Muscle of leg (tissue), 3 donors: ENCODE measurements at regions not wholly inside any gene's neighbourhood (a gene's known extent, or its start where the extent isn't known, plus 50 kb on each side); places are given as distances from the start of the nearest gene placed in this dataset.

Experiments
- DNase-seq: peaks from one replicate; pipeline ENCODE4 v3.0.0; 2013
- H3K27ac ChIP-seq: one replicate; pipeline ENCODE4 v1.5.1; 2013; ENCODE audit warnings: mild to moderate bottlenecking, low read length, control low read depth
- H3K27me3 ChIP-seq: one replicate; pipeline ENCODE4 v1.6.1; 2013; ENCODE audit warnings: low read length; ENCODE audit not compliant: control insufficient read depth, insufficient read depth
- H3K36me3 ChIP-seq: one replicate; pipeline ENCODE4 v1.6.1; 2013; ENCODE audit warnings: low read length; ENCODE audit not compliant: control insufficient read depth, insufficient read depth
- H3K4me1 ChIP-seq: one replicate; pipeline ENCODE4 v1.6.1; 2013; ENCODE audit warnings: low read length; ENCODE audit not compliant: control insufficient read depth, insufficient read depth
- H3K4me3 ChIP-seq: one replicate; pipeline ENCODE4 v1.5.1; 2013; ENCODE audit warnings: low read length, control low read depth
- H3K9me3 ChIP-seq: replicated peaks from 2 replicates; pipeline ENCODE4 v1.6.1; 2013; ENCODE audit warnings: low read depth, low read length; ENCODE audit not compliant: control insufficient read depth
- WGBS: methylation state at CpG from one replicate; pipeline ENCODE4 v1.1.5; 2013; ENCODE audit warnings: missing lambda C conversion rate; ENCODE audit not compliant: insufficient coverage; 5-methylcytosine and 5-hydroxymethylcytosine counted together

- WGBS = no CpG with 5 or more reads among the region's 1 CpG
- Histone ChIP-seq H3K4me1 (no peaks in the 10 kb centered on the region), H3K27me3 (no peaks in the 10 kb centered on the region), H3K27ac (no peak overlapping the region), H3K36me3 (no peaks in the 10 kb centered on the region), H3K9me3 (no peaks in the 10 kb centered on the region), H3K4me3 (no peak overlapping the region)
- DNase-seq = no peak
Observed at GRCh38 chr12:127579446-127579845, 687.5 kb upstream of the TMEM132C start.

DNA sequence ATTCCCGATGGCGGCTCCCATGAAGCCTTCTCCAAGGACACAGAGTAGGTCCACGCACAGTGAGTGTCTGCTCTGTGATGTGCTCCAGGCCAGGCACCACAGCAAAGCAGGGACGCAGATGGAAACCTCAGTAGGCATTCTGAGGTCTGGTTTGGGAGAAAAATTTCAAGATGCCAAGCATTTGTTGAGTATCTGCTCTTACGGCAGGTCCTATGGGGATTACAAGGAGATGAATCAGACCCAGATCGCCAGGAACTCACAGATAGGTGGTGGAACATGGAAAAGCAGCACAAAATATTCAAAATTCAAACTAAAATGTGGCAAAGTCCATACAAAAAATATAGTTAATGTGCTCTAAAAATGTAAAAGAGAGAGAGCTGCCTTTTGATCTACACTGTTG lies 684.9 kb upstream of the TMEM132C start:
- no peak overlapping the region for H3K27ac ChIP-seq
- 84% methylated on average over 3 of the region's 6 CpGs for WGBS
- no peaks in the 10 kb centered on the region for H3K4me1 ChIP-seq
- no peak for DNase-seq
- no peaks in the 10 kb centered on the region for H3K27me3 ChIP-seq
- no peaks in the 10 kb centered on the region for H3K36me3 ChIP-seq
- H3K9me3 ChIP-seq = no peaks in the 10 kb centered on the region
- no peak overlapping the region for H3K4me3 ChIP-seq

- no peaks in the 10 kb centered on the region for H3K9me3 ChIP-seq
- no peak overlapping the region for H3K4me3 ChIP-seq
- no peak overlapping the region for H3K27ac ChIP-seq
- no peak for DNase-seq
- H3K36me3 ChIP-seq = no peaks in the 10 kb centered on the region
- H3K4me1 ChIP-seq = no peaks in the 10 kb centered on the region
- no peaks in the 10 kb centered on the region for H3K27me3 ChIP-seq
- no CpG with 5 or more reads among the region's 4 CpGs for WGBS
Observed at GRCh38 chr12:127583041-127583440, 683.9 kb upstream of the TMEM132C start.

DNA sequence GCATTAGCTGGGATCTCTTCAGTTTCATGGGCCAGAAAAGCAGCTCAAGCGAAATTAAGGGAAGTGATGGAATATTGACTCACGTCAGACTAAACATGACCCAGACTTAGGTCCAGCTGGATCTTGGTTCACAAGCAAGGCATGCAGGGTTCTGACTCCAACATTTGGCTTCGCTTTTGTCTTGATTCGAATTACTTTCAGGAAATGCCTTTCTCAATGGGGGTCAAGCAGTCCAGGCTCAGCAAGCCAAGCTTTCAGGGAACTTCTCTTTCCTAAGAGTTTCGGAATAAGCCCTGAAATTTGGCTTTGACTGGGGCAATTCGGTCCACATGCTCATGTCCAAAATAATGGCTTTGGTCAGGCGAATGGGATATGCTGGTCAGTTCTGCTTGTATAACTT lies 678.7 kb upstream of the TMEM132C start:
- no peaks in the 10 kb centered on the region for H3K36me3 ChIP-seq
- H3K9me3 ChIP-seq = no peaks in the 10 kb centered on the region
- no peak overlapping the region for H3K27ac ChIP-seq
- WGBS = 31% methylated on average over 6 of the region's 7 CpGs
- DNase-seq = peak; percentile 63
- no peaks in the 10 kb centered on the region for H3K27me3 ChIP-seq
- no peak overlapping the region for H3K4me3 ChIP-seq
- H3K4me1 ChIP-seq = no peaks in the 10 kb centered on the region

GRCh38 chr12:127589541-127589940 lies 677.4 kb upstream of the TMEM132C start:
- no peak for DNase-seq
- Histone ChIP-seq H3K4me1 (no peaks in the 10 kb centered on the region), H3K27me3 (no peaks in the 10 kb centered on the region), H3K4me3 (no peak overlapping the region), H3K36me3 (no peaks in the 10 kb centered on the region), H3K9me3 (no peaks in the 10 kb centered on the region), H3K27ac (no peak overlapping the region)
- no CpG with 5 or more reads among the region's 1 CpG for WGBS

DNA sequence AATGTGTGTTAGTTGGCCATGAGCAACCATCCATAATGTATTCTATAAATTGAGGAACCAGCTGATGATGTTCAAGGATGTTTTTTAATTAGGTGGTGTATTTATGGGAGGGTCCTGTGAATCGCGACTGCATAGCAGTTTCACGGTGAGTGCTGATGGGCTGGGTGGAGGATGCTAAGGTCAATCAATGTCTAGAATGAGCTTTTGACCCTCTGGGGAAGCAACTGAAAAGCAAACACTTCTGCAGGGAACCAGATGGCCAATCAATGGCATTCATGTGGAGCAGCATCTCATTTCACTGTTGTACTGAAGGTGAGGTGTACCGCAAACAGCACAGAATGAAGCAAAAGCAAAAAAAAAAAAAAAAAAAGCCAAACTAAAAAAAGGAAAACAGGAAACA lies 676.1 kb upstream of the TMEM132C start:
- no peak for DNase-seq
- WGBS = 36% methylated on average over 3 of the region's 4 CpGs
- Histone ChIP-seq H3K4me1 (no peaks in the 10 kb centered on the region), H3K27ac (no peak overlapping the region), H3K27me3 (no peaks in the 10 kb centered on the region), H3K4me3 (no peak overlapping the region), H3K9me3 (no peaks in the 10 kb centered on the region), H3K36me3 (no peaks in the 10 kb centered on the region)

- Histone ChIP-seq H3K27ac (no peak overlapping the region), H3K9me3 (no peaks in the 10 kb centered on the region), H3K4me1 (no peaks in the 10 kb centered on the region), H3K4me3 (no peak overlapping the region), H3K27me3 (no peaks in the 10 kb centered on the region), H3K36me3 (no peaks in the 10 kb centered on the region)
- peak; percentile 16 for DNase-seq
- 38% methylated on average over 3 of the region's 5 CpGs for WGBS
Observed at GRCh38 chr12:127592245-127592644, 674.7 kb upstream of the TMEM132C start.

- 42% methylated on average over 2 of the region's 6 CpGs for WGBS
- no peaks in the 10 kb centered on the region for H3K9me3 ChIP-seq
- no peaks in the 10 kb centered on the region for H3K4me1 ChIP-seq
- no peak for DNase-seq
- H3K36me3 ChIP-seq = no peaks in the 10 kb centered on the region
- no peak overlapping the region for H3K27ac ChIP-seq
- H3K27me3 ChIP-seq = no peaks in the 10 kb centered on the region
- no peak overlapping the region for H3K4me3 ChIP-seq
Observed at GRCh38 chr12:127594351-127594970, 672.5 kb upstream of the TMEM132C start.

- Histone ChIP-seq H3K4me3 (no peak overlapping the region), H3K27ac (no peak overlapping the region), H3K9me3 (no peaks in the 10 kb centered on the region), H3K27me3 (no peaks in the 10 kb centered on the region), H3K36me3 (no peaks in the 10 kb centered on the region), H3K4me1 (no peaks in the 10 kb centered on the region)
- no peak for DNase-seq
- WGBS = no CpG with 5 or more reads among the region's 4 CpGs
Observed at GRCh38 chr12:127595506-127595905, 671.5 kb upstream of the TMEM132C start.

DNA sequence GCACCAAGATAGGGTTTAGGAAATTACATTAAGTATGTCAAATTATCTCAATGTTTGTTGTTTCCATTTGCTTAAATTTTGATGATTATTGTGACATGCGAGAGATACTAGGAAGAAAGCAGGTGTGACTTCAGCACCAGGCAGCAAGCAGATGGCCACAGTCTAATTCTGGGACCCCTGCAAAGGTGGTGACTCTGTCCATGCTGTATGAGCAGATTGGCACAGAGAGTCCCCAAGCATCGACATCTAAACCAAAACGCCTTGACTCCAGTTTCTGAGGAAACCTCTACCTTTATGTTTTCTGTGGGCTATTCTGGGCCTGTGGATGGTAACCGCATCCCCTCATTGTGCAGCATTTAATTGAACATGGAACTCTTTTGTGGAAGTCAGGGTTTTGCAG lies 670.1 kb upstream of the TMEM132C start:
- no peaks in the 10 kb centered on the region for H3K27me3 ChIP-seq
- H3K9me3 ChIP-seq = no peaks in the 10 kb centered on the region
- no peaks in the 10 kb centered on the region for H3K36me3 ChIP-seq
- WGBS = no CpG with 5 or more reads among the region's 4 CpGs
- DNase-seq = no peak
- no peaks in the 10 kb centered on the region for H3K4me1 ChIP-seq
- no peak overlapping the region for H3K4me3 ChIP-seq
- H3K27ac ChIP-seq = no peak overlapping the region

DNA sequence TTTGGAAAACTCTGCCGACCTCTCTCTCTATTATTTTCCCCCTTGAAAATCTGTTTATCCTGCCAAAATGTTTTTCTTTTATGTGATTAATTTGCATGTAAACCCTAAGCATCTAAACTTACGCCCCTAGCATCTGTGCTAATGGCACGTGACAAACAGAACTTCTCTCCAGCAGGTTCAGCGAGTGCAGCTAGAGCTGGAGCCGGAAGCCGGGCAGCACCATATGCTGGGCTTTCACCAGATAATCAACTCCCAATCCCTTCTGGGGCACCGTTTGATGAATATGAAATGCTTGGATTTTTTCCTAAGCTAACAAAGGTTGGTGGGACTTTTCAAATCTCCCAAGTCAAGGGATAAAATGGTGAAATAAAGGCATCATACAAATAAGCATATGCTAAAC lies 667.5 kb upstream of the TMEM132C start:
- Histone ChIP-seq H3K27me3 (no peaks in the 10 kb centered on the region), H3K36me3 (no peaks in the 10 kb centered on the region), H3K9me3 (no peaks in the 10 kb centered on the region), H3K4me1 (no peaks in the 10 kb centered on the region), H3K27ac (no peak overlapping the region), H3K4me3 (no peak overlapping the region)
- DNase-seq = no peak
- WGBS = no CpG with 5 or more reads among the region's 7 CpGs
